Subcutaneous abdominal adipose tissue (tissue), 5 donors: ENCODE measurements at regions not wholly inside any gene's neighbourhood (a gene's known extent, or its start where the extent isn't known, plus 50 kb on each side); places are given as distances from the start of the nearest gene placed in this dataset.

Experiments used
- H3K27ac ChIP-seq: one replicate; pipeline ENCODE4 v1.7.0; 2013; ENCODE audit warnings: low read depth, mild to moderate bottlenecking, inconsistent platforms, low read length, moderate library complexity
- H3K27me3 ChIP-seq, 5 donors: one replicate each; pipeline ENCODE4 v1.7.0; 2013; ENCODE audit warnings: low read length in 5 of 5, inconsistent platforms in 1 of 5; ENCODE audit not compliant: control insufficient read depth in 5 of 5, insufficient read depth in 4 of 5
- H3K36me3 ChIP-seq, 5 donors: one replicate each; pipeline ENCODE4 v1.7.0; 2013; ENCODE audit warnings: low read length in 5 of 5; ENCODE audit not compliant: control insufficient read depth in 5 of 5, insufficient read depth in 5 of 5
- H3K4me1 ChIP-seq, 5 donors: one replicate each; pipeline ENCODE4 v1.7.0; 2013; ENCODE audit warnings: low read length in 5 of 5, mild to moderate bottlenecking in 3 of 5, moderate library complexity in 1 of 5; ENCODE audit not compliant: control insufficient read depth in 5 of 5, insufficient read depth in 5 of 5
- H3K4me3 ChIP-seq, 5 donors: one replicate each; pipeline ENCODE4 v1.7.0; 2013; ENCODE audit warnings: low read length in 5 of 5, low read depth in 1 of 5
- H3K9ac ChIP-seq, 5 donors: one replicate each; pipeline ENCODE4 v1.7.0; 2013; ENCODE audit warnings: low read length in 5 of 5, mild to moderate bottlenecking in 4 of 5, moderate library complexity in 3 of 5
- H3K9me3 ChIP-seq, 5 donors: one replicate each; pipeline ENCODE4 v1.7.0; 2013; ENCODE audit warnings: low read length in 5 of 5; ENCODE audit not compliant: control insufficient read depth in 5 of 5
- donor health status: healthy.
- donor health status: healthy.
- donor health status: healthy.
- donor health status: healthy.
- donor health status: healthy.

- peaks cover 0 to 5% (median 0%) of the 10 kb centered on the region in 5 donors for H3K4me1 ChIP-seq
- H3K9ac ChIP-seq: no peak overlapping the region
- H3K36me3 ChIP-seq: no peaks in the 10 kb centered on the region
- H3K27ac ChIP-seq: no peak overlapping the region
- peaks cover 0 to 2% (median 0%) of the 10 kb centered on the region in 5 donors for H3K27me3 ChIP-seq
- H3K4me3 ChIP-seq: no peak overlapping the region
- no peaks in the 10 kb centered on the region for H3K9me3 ChIP-seq
Measured at GRCh38 chr4:127580300-127580699, 52.5 kb upstream of the INTU start.

DNA sequence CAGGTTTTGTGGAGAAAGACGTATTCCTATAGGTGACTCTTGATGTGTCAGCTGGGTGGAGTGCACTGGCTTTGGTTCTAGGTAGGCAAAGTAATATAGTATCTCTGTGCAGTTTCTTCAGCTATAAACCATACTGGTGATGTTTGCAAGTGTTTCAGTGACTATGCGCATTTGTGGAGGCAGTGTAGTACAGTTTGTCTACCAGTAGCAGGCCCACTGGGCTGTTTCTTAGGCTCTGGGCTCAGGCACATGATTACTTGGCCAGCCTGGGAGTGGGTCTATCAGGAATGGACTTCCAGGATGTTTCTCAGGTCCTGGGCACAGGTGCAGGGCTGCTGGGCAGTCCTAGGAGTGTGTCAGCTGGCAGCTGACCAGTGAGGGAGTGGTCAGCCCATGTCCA is 51.9 kb upstream of the INTU start:
- Histone ChIP-seq H3K4me3 (no peak overlapping the region), H3K9ac (no peak overlapping the region), H3K27ac (no peak overlapping the region), H3K27me3 (peaks cover 0 to 2% (median 0%) of the 10 kb centered on the region in 5 donors), H3K36me3 (no peaks in the 10 kb centered on the region), H3K4me1 (peaks cover 0 to 2% (median 0%) of the 10 kb centered on the region in 5 donors), H3K9me3 (no peaks in the 10 kb centered on the region)
